GM18507 (cell line): ENCODE measurements at regions not wholly inside any gene's neighbourhood (a gene's known extent, or its start where the extent isn't known, plus 50 kb on each side); places are given as distances from the start of the nearest gene placed in this dataset.

ENCODE experiments used
- DNase-seq: peaks from one replicate; pipeline ENCODE4 v3.0.0; 2011; ENCODE audit warnings: low read depth; ENCODE audit not compliant: insufficient read length; ENCODE audit errors: extremely low spot score
- FAIRE-seq: peaks from 2 replicates; lab custom pipeline; 2011; peaks lifted over from hg19 to GRCh38; lab: Jason Lieb, UNC

GRCh38 chr22:23522623-23523251, 57.4 kb downstream of the IGLL1 start:
- DNase-seq: no peak
- no peak for FAIRE-seq

- FAIRE-seq (peak; percentile 5), DNase-seq (peak; percentile 77)
These were observed 58.5 kb downstream of the IGLL1 start for GRCh38 chr22:23521441-23522113.

DNA sequence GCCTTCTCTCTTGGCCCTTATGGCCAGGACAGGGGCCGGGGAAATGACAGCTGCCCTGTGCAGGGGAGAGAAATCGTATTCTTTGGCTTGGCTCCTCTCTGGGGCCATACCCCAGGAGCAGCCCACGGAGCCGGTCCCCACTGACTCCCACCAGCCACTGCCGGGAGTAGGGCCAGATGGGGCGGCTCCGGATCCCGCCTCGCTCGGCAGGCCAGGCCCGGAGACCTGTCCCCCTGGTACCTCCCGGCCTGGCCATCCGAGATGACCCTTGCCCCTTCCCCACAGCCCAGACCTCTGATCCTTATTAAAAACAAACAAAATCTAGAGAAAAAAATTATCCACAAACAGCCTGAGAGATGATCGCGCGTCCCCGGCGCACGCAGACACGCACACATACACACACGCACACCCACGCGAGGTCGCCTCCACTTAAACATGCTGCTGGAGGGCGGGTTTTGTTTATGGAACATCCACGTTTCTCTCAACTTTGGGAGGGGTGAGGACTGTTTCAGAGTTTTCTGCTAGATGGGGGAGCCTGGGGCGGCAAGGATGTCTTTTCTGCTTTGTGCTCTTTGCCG, 59.1 kb downstream of the IGLL1 start:
- no peak for FAIRE-seq

GRCh38 chr22:23519442-23520157, 60.5 kb downstream of the IGLL1 start:
- DNase-seq: no peak
- no peak for FAIRE-seq

More for the DNA sequence above, 59.1 kb downstream of the IGLL1 start:
- no peak for DNase-seq

DNA sequence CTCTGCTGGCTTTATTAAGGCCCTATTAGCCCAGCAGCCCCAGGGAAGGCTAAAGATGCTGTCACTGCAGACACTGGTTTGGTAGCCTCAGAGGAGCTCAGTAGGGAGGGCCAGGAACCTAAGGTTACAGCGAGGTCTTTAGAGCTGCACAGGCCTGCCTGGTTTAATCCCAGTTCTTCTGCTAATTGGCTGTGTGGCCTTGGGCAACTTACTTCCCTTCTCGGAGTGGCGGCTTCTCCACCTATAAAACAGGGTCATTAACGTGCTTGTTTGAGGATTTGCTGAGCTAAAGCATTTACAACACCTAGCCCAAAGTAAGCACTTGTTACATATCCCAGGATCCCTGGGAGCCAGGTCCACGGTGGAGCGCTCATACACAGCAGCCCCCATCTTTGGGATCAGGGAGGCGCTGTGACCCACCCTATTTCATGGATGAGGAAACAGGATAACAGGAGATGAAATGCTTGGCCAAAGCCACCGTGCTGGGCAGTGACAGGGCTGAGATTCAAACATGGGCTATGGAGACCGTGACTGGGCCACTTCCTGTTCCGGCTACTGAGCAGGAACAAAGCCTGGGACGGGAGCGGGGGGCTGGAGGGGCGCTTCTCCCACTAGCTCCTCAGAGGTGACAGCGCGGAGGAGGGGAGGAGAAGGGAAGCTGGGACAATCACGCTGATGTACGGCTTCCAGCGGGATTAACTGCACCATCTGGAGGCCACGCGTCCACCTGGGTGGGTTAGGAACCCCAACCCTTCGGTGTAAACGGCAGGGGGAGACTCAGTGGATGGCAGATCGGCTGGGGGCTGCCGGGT, 61.5 kb downstream of the IGLL1 start:
- no peak for DNase-seq
- FAIRE-seq: no peak

DNA sequence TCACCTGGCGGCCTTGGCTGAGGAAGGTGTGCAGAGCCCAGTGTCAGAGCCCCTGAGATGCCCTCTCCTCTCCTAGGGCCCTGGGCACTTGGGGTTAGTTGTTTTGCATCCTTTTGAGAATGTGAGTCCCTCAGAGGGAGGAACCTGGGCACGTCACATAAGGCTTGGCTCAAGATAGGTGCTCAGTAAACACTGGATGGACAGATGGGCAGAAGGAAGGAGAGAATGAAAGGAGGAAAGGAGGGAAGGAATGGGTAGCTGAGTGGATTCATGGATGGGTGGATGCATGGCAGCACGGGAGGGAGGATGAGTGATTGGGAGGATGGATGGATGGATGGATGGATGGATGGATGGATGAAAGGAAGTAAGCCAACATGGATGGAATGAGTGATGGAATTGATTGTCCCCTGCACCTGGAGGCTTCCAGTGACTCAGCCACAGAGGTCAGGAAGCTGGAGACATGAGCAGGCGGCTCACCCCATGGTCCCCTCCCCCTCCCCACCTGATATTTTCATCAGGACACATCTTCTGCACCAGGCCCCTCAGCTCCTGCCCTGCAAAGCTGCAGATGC, 62.2 kb downstream of the IGLL1 start:
- DNase-seq (no peak), FAIRE-seq (no peak)

DNA sequence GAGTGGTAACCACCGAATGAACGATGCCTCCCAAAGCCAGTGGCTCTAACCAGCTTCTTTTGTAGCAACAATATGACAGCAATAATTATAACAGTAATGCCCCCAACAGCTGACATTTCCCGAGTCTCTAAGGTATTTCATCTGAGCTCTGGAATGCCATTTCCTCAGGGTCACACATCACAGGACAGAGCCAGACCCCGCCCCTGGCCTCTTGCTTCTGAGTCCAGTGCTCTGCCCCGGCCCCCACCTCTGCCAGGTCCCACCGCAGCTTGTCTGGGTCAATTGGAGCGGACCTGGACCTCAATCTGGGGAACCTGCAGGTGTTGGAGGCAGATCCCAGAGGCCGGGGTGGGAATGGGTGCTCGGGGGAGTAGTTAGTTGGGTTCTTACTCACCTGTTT, 63.8 kb downstream of the IGLL1 start:
- DNase-seq (no peak), FAIRE-seq (no peak)

GRCh38 chr22:23514322-23515038, 65.6 kb downstream of the IGLL1 start:
- FAIRE-seq (no peak), DNase-seq (no peak)

- FAIRE-seq: no peak
- DNase-seq: no peak
These were observed 66.4 kb downstream of the IGLL1 start for GRCh38 chr22:23513705-23514104.

- DNase-seq (no peak), FAIRE-seq (no peak)
These were observed 67.0 kb downstream of the IGLL1 start for GRCh38 chr22:23513133-23513532.

DNA sequence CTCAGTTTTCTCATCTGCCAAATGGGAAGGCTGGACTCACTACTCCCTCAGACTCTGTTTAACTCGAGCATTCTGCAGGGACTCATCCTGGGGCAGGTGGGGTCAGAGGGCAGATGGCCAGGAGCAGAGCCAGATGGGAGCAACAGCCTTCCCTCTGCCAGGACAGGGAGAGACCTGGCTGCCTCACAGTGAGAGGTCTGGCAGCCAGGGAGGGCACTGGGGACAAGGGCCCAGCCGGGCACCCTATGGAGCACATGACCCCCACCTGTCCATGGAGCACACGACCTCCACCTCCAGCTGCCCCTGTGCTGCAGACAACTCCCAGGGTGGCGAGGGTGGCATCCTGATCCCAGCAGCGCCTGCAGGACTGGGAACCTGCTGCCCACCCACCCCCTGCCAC, 67.4 kb downstream of the IGLL1 start:
- FAIRE-seq: no peak

DNA sequence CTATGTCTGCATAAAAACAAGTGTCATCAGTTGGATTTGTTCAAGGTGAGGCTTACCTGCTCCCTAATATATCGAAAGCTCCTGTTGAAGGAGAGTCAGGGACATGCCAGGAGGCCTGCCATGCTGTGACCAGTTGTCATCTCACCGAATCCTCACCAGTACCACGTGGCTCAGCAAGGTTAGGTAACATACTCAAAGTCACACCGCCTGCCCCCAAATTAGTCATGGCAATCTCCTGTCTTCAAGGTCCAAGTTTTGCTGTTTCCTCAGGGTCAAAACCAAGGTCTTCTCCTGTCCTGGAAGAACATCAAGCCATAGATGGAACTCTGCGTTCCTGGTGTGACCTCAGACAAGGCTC, 67.8 kb downstream of the IGLL1 start:
- FAIRE-seq (no peak), DNase-seq (no peak)

More for the DNA sequence above, 67.4 kb downstream of the IGLL1 start:
- no peak for DNase-seq

- FAIRE-seq (no peak), DNase-seq (no peak)
These were observed 68.3 kb downstream of the IGLL1 start for GRCh38 chr22:23511627-23512347.

GRCh38 chr22:23509571-23510302, 70.4 kb downstream of the IGLL1 start:
- FAIRE-seq: no peak

GRCh38 chr22:23504516-23504915, 75.6 kb downstream of the IGLL1 start:
- FAIRE-seq: no peak
- DNase-seq: no peak

More at GRCh38 chr22:23509571-23510302, 70.4 kb downstream of the IGLL1 start:
- DNase-seq: no peak

DNA sequence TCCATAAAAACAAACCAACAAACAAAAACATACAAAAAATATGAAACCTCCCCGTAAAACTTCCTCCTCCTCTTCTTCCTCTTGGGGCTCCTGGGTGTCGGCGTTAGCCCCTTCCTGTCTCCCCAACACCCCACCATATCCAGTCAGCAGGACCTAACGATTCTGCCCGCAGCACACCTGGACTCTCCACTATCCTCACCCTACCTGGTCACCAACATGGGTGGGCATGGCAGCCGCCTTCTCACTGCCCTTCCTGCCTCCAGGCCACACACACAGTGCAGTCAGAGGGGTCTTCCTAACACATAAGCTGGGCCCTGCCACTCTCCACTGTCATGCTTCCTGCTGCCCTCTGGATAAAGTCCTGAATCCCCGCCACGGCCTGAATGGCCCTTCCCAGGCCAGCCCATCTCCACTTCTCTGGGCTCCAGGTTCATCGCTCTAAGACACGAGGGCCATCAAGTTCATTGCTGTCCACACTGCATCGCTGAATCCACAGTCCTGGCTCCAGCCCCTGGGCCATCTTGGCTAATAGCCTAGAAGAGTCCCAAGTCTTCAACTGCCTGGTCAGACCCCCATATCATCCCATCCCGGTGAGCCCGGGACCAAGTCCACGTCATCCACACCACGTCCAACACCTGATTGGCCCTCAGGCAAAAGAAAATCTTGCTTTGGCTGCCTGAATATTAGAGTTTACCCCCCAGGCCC, 76.2 kb downstream of the IGLL1 start:
- FAIRE-seq (no peak), DNase-seq (no peak)

DNA sequence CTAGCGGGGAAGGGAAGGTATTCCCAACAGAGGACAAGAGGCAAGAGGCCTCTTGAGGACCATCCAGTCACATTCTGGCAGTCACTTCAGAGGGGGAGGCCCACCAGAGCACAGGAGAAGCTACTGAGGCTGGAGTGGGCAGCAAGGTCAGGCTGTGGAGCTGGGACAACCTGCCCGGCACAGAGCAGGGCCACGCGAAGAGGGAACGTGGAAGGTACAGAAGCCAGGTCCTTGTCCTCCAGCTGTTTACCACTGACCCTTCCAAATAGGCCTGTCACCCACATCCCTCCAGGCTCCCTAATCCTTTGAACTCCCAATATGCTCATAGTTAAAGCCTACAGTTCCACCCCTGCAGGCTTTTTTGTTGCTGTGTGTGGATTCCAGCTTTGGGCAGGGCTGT, 76.9 kb downstream of the IGLL1 start:
- FAIRE-seq: no peak
- no peak for DNase-seq
